Panc1 (cell line): ENCODE measurements at regions not wholly inside any gene's neighbourhood (a gene's known extent, or its start where the extent isn't known, plus 50 kb on each side); places are given as distances from the start of the nearest gene placed in this dataset.

Experiments used
- ATAC-seq: fragments of 200-7000 bp; cut with Tn5 transposase; 2 replicates; pipeline ENCODE4 v1.9.1; 2020; ENCODE audit warnings: mild to moderate bottlenecking, moderate library complexity
- BruUV-seq: library from RNA; stranded (reverse); fragments of 400-500 nt; replicated peaks from 2 replicates; lab custom pipeline; 2021; lab: Mats Ljungman, UMichigan
- CTCF ChIA-PET: fragments of 300-600 bp; sonication (Branson Sonifier 250); formaldehyde crosslinking; loops from one replicate; lab custom pipeline; 2022; ENCODE audit warnings: antibody characterized with exemption; lab: Charles Lee
- POLR2A ChIA-PET: fragments of 300-600 bp; sonication (Branson Sonifier 250); formaldehyde crosslinking; loops from one replicate; lab custom pipeline; 2022; ENCODE audit warnings: antibody characterized with exemption; lab: Charles Lee
- DNase-seq: peaks from one replicate; pipeline ENCODE4 v3.0.0-alpha.2; 2010; ENCODE audit warnings: low read depth, low spot score
- H3K27ac ChIP-seq: 2 replicates; pipeline ENCODE4 v1.5.1; 2011; ENCODE audit warnings: mild to moderate bottlenecking, low read length, inconsistent platforms
- H3K27me3 ChIP-seq: fragments of 200-500 bp; sonication (Bioruptor generic); 2 replicates; pipeline ENCODE4 v1.6.0; 2014; ENCODE audit warnings: low read length, inconsistent platforms; ENCODE audit not compliant: control insufficient read depth, insufficient read depth
- H3K36me3 ChIP-seq: fragments of 200-500 bp; sonication (Bioruptor generic); 2 replicates; pipeline ENCODE4 v1.5.1; 2014; ENCODE audit warnings: inconsistent platforms, mild to moderate bottlenecking, low read length, moderate library complexity; ENCODE audit not compliant: control insufficient read depth, insufficient read depth
- H3K4me1 ChIP-seq: 2 replicates; pipeline ENCODE4 v1.5.1; 2011; ENCODE audit warnings: inconsistent platforms, mild to moderate bottlenecking, low read length, moderate library complexity; ENCODE audit not compliant: control insufficient read depth, insufficient read depth
- H3K4me3 ChIP-seq, 2 experiments: 2 replicates each; pipeline ENCODE4 v1.5.1; 2011 to 2012; ENCODE audit warnings: low read depth in 2 of 2, low read length in 2 of 2, mild to moderate bottlenecking in 2 of 2, inconsistent platforms in 1 of 2, moderate library complexity in 1 of 2
- H3K9me3 ChIP-seq: fragments of 200-500 bp; sonication (Bioruptor generic); 2 replicates; pipeline ENCODE4 v1.5.1; 2014; ENCODE audit warnings: low read depth, mild to moderate bottlenecking, inconsistent platforms, low read length, moderate library complexity; ENCODE audit not compliant: control insufficient read depth, insufficient read depth
- POLR2AphosphoS5 ChIP-seq: IDR thresholded peaks from 2 replicates; pipeline ENCODE4 v1.6.1; 2012; ENCODE audit warnings: mild to moderate bottlenecking, low read depth, low read length, moderate library complexity
- REST ChIP-seq, 2 experiments: IDR thresholded peaks; 2 replicates each; pipeline ENCODE4 v1.6.1; 2011 to 2012; ENCODE audit warnings: low read depth in 2 of 2, control low read depth in 1 of 2, low read length in 1 of 2, mild to moderate bottlenecking in 1 of 2, moderate library complexity in 1 of 2; ENCODE audit not compliant: insufficient read depth in 1 of 2
- SIN3A ChIP-seq: IDR thresholded peaks from 2 replicates; pipeline ENCODE4 v1.6.1; 2012; ENCODE audit warnings: low read depth, mild to moderate bottlenecking, low read length, moderate library complexity, borderline replicate concordance; ENCODE audit not compliant: insufficient read depth
- TCF7L2 ChIP-seq: IDR thresholded peaks from 2 replicates; pipeline ENCODE4 v1.6.1; 2011; ENCODE audit warnings: mild to moderate bottlenecking, low read depth, low read length, inconsistent platforms
- in situ Hi-C: cut with HindIII; loops from 2 replicates; pipeline ENCODE4 v1.10.0; 2016; ENCODE audit warnings: low sequenced_read_pairs, low pct_unique_long_range_greater_than_20kb
- intact Hi-C: fragments of 100-400 bp; cut with micrococcal nuclease; formaldehyde crosslinking; loops from one replicate; pipeline ENCODE4 v1.10.0; 2022; ENCODE audit not compliant: unreplicated experiment
- TF ChIP-seq, protein P1 (sequence below): fragments of 450-650 bp; IDR thresholded peaks from 2 replicates; pipeline ENCODE4 v1.5.1; 2017; ENCODE audit warnings: mild to moderate bottlenecking

DNA sequence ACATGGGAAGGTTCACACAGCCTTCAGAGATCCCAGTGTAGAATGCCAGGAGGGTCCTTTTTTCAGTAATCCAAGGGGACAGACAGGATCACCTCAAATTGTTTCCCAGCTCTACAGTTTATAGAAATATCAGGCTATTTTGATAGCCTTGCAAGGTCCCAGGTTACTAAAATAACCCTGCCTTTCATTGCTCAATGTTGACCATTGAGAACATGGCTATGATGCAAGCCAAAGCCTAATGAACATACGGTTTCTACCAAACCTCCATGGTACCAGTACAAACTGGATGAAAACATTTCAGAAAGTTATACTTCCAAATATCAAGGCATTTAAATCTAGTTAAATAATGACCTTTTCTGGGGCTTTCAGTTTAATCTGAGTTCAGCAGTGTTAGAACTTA lies 151.5 kb downstream of the PLS3 start:
- ChIA-PET CTCF (no interaction called here), POLR2A (no interaction called here)
- no peak overlapping the region for H3K27ac ChIP-seq
- ATAC-seq = no peak
- in situ Hi-C loops = no loop called here
- no peaks in the 10 kb centered on the region for H3K4me1 ChIP-seq
- intact Hi-C loops = no loop called here
- TF ChIP-seq POLR2AphosphoS5 (no peak), REST (IDR thresholded peaks at IDR 0.05; ENCODE audit: insufficient read depth in 1 of 2, low read depth in 2 of 2, low read length in 1 of 2) (no peak), SIN3A (no peak), TCF7L2 (no peak)
- TF ChIP-seq, protein P1, sequence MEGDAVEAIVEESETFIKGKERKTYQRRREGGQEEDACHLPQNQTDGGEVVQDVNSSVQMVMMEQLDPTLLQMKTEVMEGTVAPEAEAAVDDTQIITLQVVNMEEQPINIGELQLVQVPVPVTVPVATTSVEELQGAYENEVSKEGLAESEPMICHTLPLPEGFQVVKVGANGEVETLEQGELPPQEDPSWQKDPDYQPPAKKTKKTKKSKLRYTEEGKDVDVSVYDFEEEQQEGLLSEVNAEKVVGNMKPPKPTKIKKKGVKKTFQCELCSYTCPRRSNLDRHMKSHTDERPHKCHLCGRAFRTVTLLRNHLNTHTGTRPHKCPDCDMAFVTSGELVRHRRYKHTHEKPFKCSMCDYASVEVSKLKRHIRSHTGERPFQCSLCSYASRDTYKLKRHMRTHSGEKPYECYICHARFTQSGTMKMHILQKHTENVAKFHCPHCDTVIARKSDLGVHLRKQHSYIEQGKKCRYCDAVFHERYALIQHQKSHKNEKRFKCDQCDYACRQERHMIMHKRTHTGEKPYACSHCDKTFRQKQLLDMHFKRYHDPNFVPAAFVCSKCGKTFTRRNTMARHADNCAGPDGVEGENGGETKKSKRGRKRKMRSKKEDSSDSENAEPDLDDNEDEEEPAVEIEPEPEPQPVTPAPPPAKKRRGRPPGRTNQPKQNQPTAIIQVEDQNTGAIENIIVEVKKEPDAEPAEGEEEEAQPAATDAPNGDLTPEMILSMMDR = no peak
- H3K9me3 ChIP-seq = no peaks in the 10 kb centered on the region
- H3K36me3 ChIP-seq = no peaks in the 10 kb centered on the region
- no peak for DNase-seq
- BruUV-seq = no TSS peak
- H3K4me3 ChIP-seq = no peak overlapping the region
- H3K27me3 ChIP-seq = no peaks in the 10 kb centered on the region

DNA sequence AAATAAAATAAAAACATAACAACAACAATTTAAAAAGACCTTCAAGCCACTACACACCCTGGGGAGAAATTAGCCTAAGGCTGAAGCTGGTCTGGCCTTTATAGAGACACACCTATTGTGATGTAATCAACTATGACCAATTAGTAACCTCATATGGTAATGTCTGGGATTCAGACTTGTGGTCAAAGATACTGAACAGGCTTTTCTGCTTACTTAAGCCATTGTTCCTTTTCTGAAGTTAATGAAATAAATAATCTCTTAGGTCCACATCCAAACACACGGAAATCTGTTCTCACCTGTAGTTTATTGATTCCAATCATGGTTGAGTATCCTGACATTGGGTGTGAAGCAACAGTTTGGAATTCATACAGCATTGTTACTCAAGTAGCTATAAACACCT lies 152.5 kb downstream of the PLS3 start:
- no peak overlapping the region for H3K4me3 ChIP-seq
- H3K27me3 ChIP-seq = no peaks in the 10 kb centered on the region
- TF ChIP-seq, protein P1 = no peak
- no peak for TF ChIP-seq REST (IDR thresholded peaks at IDR 0.05; ENCODE audit: insufficient read depth in 1 of 2, low read depth in 2 of 2, low read length in 1 of 2)
- no peak for TF ChIP-seq TCF7L2
- no peak for TF ChIP-seq SIN3A
- TF ChIP-seq POLR2AphosphoS5 = no peak
- ChIA-PET POLR2A (no interaction called here), CTCF (no interaction called here)
- in situ Hi-C loops (no loop called here), intact Hi-C loops (no loop called here)
- no TSS peak for BruUV-seq
- ATAC-seq (no peak), DNase-seq (no peak)
- no peaks in the 10 kb centered on the region for H3K36me3 ChIP-seq
- H3K9me3 ChIP-seq = no peaks in the 10 kb centered on the region
- no peaks in the 10 kb centered on the region for H3K4me1 ChIP-seq
- H3K27ac ChIP-seq = no peak overlapping the region
